Effector memory CD4-positive, alpha-beta T cell (primary cell): ENCODE measurements at regions not wholly inside any gene's neighbourhood (a gene's known extent, or its start where the extent isn't known, plus 50 kb on each side); places are given as distances from the start of the nearest gene placed in this dataset.
"Not testable (repeated sequence)": the region's sequence is repeated elsewhere in the genome, so short reads cannot be mapped to it uniquely, and the experiment has no call there.

Source experiments
- DNase-seq, 3 donors: peaks; one replicate each; pipeline ENCODE4 v3.0.0-alpha.2; 2020
- H3K27ac ChIP-seq: 2 replicates; pipeline ENCODE4 v1.7.0; 2013; ENCODE audit warnings: mild to moderate bottlenecking, low read length, moderate library complexity; ENCODE audit not compliant: insufficient read depth, poor library complexity, severe bottlenecking
- H3K27me3 ChIP-seq: replicated peaks from 2 replicates; pipeline ENCODE4 v1.7.0; 2013; ENCODE audit warnings: mild to moderate bottlenecking, low read length; ENCODE audit not compliant: insufficient read depth, control insufficient read depth, poor library complexity, severe bottlenecking
- H3K36me3 ChIP-seq: 2 replicates; pipeline ENCODE4 v1.7.0; 2013; ENCODE audit warnings: mild to moderate bottlenecking, low read length, moderate library complexity; ENCODE audit not compliant: control insufficient read depth, insufficient read depth
- H3K4me1 ChIP-seq: 2 replicates; pipeline ENCODE4 v1.7.0; 2013; ENCODE audit warnings: low read length, mild to moderate bottlenecking; ENCODE audit not compliant: control insufficient read depth, insufficient read depth, poor library complexity, severe bottlenecking
- H3K4me3 ChIP-seq: 2 replicates; pipeline ENCODE4 v1.7.0; 2013; ENCODE audit warnings: low read length, low read depth, mild to moderate bottlenecking; ENCODE audit not compliant: insufficient read depth, poor library complexity, severe bottlenecking
- H3K9me3 ChIP-seq: 2 replicates; pipeline ENCODE4 v1.7.0; 2013; ENCODE audit warnings: mild to moderate bottlenecking, low read length, moderate library complexity; ENCODE audit not compliant: control insufficient read depth

GRCh38 chr9:106035806-106036205 lies 341.5 kb downstream of the TMEM38B start:
- no peak for DNase-seq
- no peaks in the 10 kb centered on the region for H3K36me3 ChIP-seq
- H3K4me3 ChIP-seq = no peak overlapping the region
- no peaks in the 10 kb centered on the region for H3K27me3 ChIP-seq
- no peak overlapping the region for H3K27ac ChIP-seq
- H3K9me3 ChIP-seq = no peaks in the 10 kb centered on the region
- H3K4me1 ChIP-seq = no peaks in the 10 kb centered on the region

GRCh38 chr9:106038266-106039001 lies 344.1 kb downstream of the TMEM38B start:
- H3K36me3 ChIP-seq = no peaks in the 10 kb centered on the region
- no peak for DNase-seq
- H3K27ac ChIP-seq = no peak overlapping the region
- no peaks in the 10 kb centered on the region for H3K9me3 ChIP-seq
- H3K4me3 ChIP-seq = no peak overlapping the region
- no peaks in the 10 kb centered on the region for H3K27me3 ChIP-seq
- no peaks in the 10 kb centered on the region for H3K4me1 ChIP-seq

- no peaks in the 10 kb centered on the region for H3K36me3 ChIP-seq
Measured at GRCh38 chr9:106039151-106039935, 345.0 kb downstream of the TMEM38B start.

GRCh38 chr9:106041920-106042319 lies 347.6 kb downstream of the TMEM38B start:
- H3K27me3 ChIP-seq, DNase-seq, H3K9me3 ChIP-seq, H3K27ac ChIP-seq, H3K4me1 ChIP-seq, H3K36me3 ChIP-seq, H3K4me3 ChIP-seq: not testable (repeated sequence)

More at GRCh38 chr9:106039151-106039935, 345.0 kb downstream of the TMEM38B start:
- no peaks in the 10 kb centered on the region for H3K9me3 ChIP-seq
- no peak overlapping the region for H3K4me3 ChIP-seq
- no peak for DNase-seq
- H3K27ac ChIP-seq = no peak overlapping the region
- H3K4me1 ChIP-seq = no peaks in the 10 kb centered on the region
- no peaks in the 10 kb centered on the region for H3K27me3 ChIP-seq

GRCh38 chr9:106051545-106051944 lies 357.2 kb downstream of the TMEM38B start:
- H3K4me3 ChIP-seq = no peak overlapping the region
- no peaks in the 10 kb centered on the region for H3K4me1 ChIP-seq
- no peaks in the 10 kb centered on the region for H3K9me3 ChIP-seq
- H3K36me3 ChIP-seq = no peaks in the 10 kb centered on the region
- no peak overlapping the region for H3K27ac ChIP-seq
- no peak for DNase-seq
- H3K27me3 ChIP-seq = no peaks in the 10 kb centered on the region

GRCh38 chr9:106052166-106052565 lies 357.8 kb downstream of the TMEM38B start:
- H3K9me3 ChIP-seq = no peaks in the 10 kb centered on the region
- H3K36me3 ChIP-seq = no peaks in the 10 kb centered on the region
- H3K4me3 ChIP-seq = no peak overlapping the region
- H3K27me3 ChIP-seq = no peaks in the 10 kb centered on the region
- H3K4me1 ChIP-seq = no peaks in the 10 kb centered on the region
- H3K27ac ChIP-seq = no peak overlapping the region
- DNase-seq = no peak

- Histone ChIP-seq H3K4me1 (no peaks in the 10 kb centered on the region), H3K27ac (no peak overlapping the region), H3K27me3 (no peaks in the 10 kb centered on the region), H3K4me3 (no peak overlapping the region), H3K36me3 (no peaks in the 10 kb centered on the region), H3K9me3 (no peaks in the 10 kb centered on the region)
- no peak for DNase-seq
Measured at GRCh38 chr9:106052735-106053134, 358.4 kb downstream of the TMEM38B start.

GRCh38 chr9:106056328-106056727 lies 362.0 kb downstream of the TMEM38B start:
- no peaks in the 10 kb centered on the region for H3K4me1 ChIP-seq
- no peak overlapping the region for H3K27ac ChIP-seq
- no peak overlapping the region for H3K4me3 ChIP-seq

GRCh38 chr9:106058460-106058859 lies 364.1 kb downstream of the TMEM38B start:
- H3K36me3 ChIP-seq = no peaks in the 10 kb centered on the region
- no peaks in the 10 kb centered on the region for H3K4me1 ChIP-seq
- no peaks in the 10 kb centered on the region for H3K27me3 ChIP-seq
- DNase-seq = no peak
- no peak overlapping the region for H3K27ac ChIP-seq
- no peaks in the 10 kb centered on the region for H3K9me3 ChIP-seq
- no peak overlapping the region for H3K4me3 ChIP-seq

More at GRCh38 chr9:106056328-106056727, 362.0 kb downstream of the TMEM38B start:
- no peaks in the 10 kb centered on the region for H3K9me3 ChIP-seq
- no peak for DNase-seq
- no peaks in the 10 kb centered on the region for H3K36me3 ChIP-seq
- H3K27me3 ChIP-seq = no peaks in the 10 kb centered on the region

GRCh38 chr9:106059886-106060285 lies 365.5 kb downstream of the TMEM38B start:
- no peak for DNase-seq
- Histone ChIP-seq H3K9me3 (no peaks in the 10 kb centered on the region), H3K4me3 (no peak overlapping the region), H3K27me3 (no peaks in the 10 kb centered on the region), H3K27ac (no peak overlapping the region), H3K36me3 (no peaks in the 10 kb centered on the region), H3K4me1 (no peaks in the 10 kb centered on the region)
